H9 (cell line): ENCODE measurements at regions not wholly inside any gene's neighbourhood (a gene's known extent, or its start where the extent isn't known, plus 50 kb on each side); places are given as distances from the start of the nearest gene placed in this dataset.

Experiments used
- DNase-seq: peaks from one replicate; pipeline ENCODE4 v3.0.0-alpha.2; 2017
- H2AFZ ChIP-seq: one replicate; pipeline ENCODE4 v1.6.1; 2013; ENCODE audit warnings: mild to moderate bottlenecking, low read length, control low read depth, moderate library complexity
- H2AK5ac ChIP-seq: 2 replicates; pipeline ENCODE4 v1.6.1; 2013; ENCODE audit warnings: low read length, control low read depth, mixed read lengths; ENCODE audit not compliant: insufficient read length
- H2BK120ac ChIP-seq: one replicate; pipeline ENCODE4 v1.6.1; 2013; ENCODE audit warnings: low read depth, mild to moderate bottlenecking, low read length, control low read depth, inconsistent platforms; ENCODE audit not compliant: poor library complexity, severe bottlenecking
- H2BK12ac ChIP-seq: 2 replicates; pipeline ENCODE4 v1.6.1; 2013; ENCODE audit warnings: low read length, control low read depth, mixed read lengths, low read depth; ENCODE audit not compliant: insufficient read length
- H2BK15ac ChIP-seq: 2 replicates; pipeline ENCODE4 v1.6.1; 2013; ENCODE audit warnings: low read depth, low read length, control low read depth
- H2BK20ac ChIP-seq: one replicate; pipeline ENCODE4 v1.6.1; 2013; ENCODE audit warnings: low read depth, mild to moderate bottlenecking, low read length, control low read depth, inconsistent platforms; ENCODE audit not compliant: poor library complexity, severe bottlenecking
- H2BK5ac ChIP-seq: 2 replicates; pipeline ENCODE4 v1.6.1; 2013; ENCODE audit warnings: low read length, control low read depth, mixed read lengths; ENCODE audit not compliant: insufficient read length
- H3K14ac ChIP-seq: 2 replicates; pipeline ENCODE4 v1.6.1; 2013; ENCODE audit warnings: low read length, control low read depth; ENCODE audit not compliant: insufficient read depth
- H3K18ac ChIP-seq: 2 replicates; pipeline ENCODE4 v1.6.1; 2013; ENCODE audit warnings: low read depth, mild to moderate bottlenecking, mixed read lengths, low read length, control low read depth; ENCODE audit not compliant: insufficient read length
- H3K23ac ChIP-seq: 2 replicates; pipeline ENCODE4 v1.6.1; 2013; ENCODE audit warnings: low read length, control low read depth, mixed read lengths, low read depth; ENCODE audit not compliant: insufficient read length
- H3K23me2 ChIP-seq: 2 replicates; pipeline ENCODE4 v1.6.1; 2013; ENCODE audit warnings: low read depth, mild to moderate bottlenecking, mixed read lengths, low read length, control low read depth; ENCODE audit not compliant: insufficient read length, poor library complexity, severe bottlenecking
- H3K27ac ChIP-seq: 2 replicates; pipeline ENCODE4 v1.5.1; 2013; ENCODE audit warnings: low read length, control low read depth, mixed read lengths, low read depth; ENCODE audit not compliant: insufficient read length
- H3K27me3 ChIP-seq: 2 replicates; pipeline ENCODE4 v1.6.1; 2013; ENCODE audit warnings: low read length, control low read depth, inconsistent platforms; ENCODE audit not compliant: insufficient read depth
- H3K4ac ChIP-seq: 2 replicates; pipeline ENCODE4 v1.6.1; 2013; ENCODE audit warnings: low read depth, mild to moderate bottlenecking, control low read depth, inconsistent platforms, low read length, moderate library complexity
- H3K4me1 ChIP-seq: 2 replicates; pipeline ENCODE4 v1.6.1; 2013; ENCODE audit warnings: low read length, control low read depth, inconsistent platforms; ENCODE audit not compliant: insufficient read depth
- H3K4me2 ChIP-seq: 2 replicates; pipeline ENCODE4 v1.6.1; 2013; ENCODE audit warnings: low read length, control low read depth, mixed read lengths; ENCODE audit not compliant: insufficient read length, insufficient read depth
- H3K56ac ChIP-seq: 2 replicates; pipeline ENCODE4 v1.6.1; 2013; ENCODE audit warnings: low read depth, mild to moderate bottlenecking, mixed read lengths, low read length, control low read depth; ENCODE audit not compliant: insufficient read length
- H3K79me1 ChIP-seq: 2 replicates; pipeline ENCODE4 v1.6.1; 2013; ENCODE audit warnings: low read depth, mild to moderate bottlenecking, moderate library complexity, low read length, control low read depth, inconsistent platforms; ENCODE audit not compliant: insufficient read depth, poor library complexity, severe bottlenecking
- H3K79me2 ChIP-seq: 2 replicates; pipeline ENCODE4 v1.6.1; 2013; ENCODE audit warnings: low read length, control low read depth, inconsistent platforms; ENCODE audit not compliant: insufficient read depth
- H3K9ac ChIP-seq: 2 replicates; pipeline ENCODE4 v1.6.1; 2013; ENCODE audit warnings: low read length, control low read depth, mixed read lengths; ENCODE audit not compliant: insufficient read length; ENCODE audit errors: extremely low read depth
- H3K9me3 ChIP-seq: one replicate; pipeline ENCODE4 v1.6.1; 2013; ENCODE audit warnings: low read depth, low read length, inconsistent platforms; ENCODE audit not compliant: control insufficient read depth
- H3T11ph ChIP-seq: one replicate; pipeline ENCODE4 v1.6.1; 2013; ENCODE audit warnings: mild to moderate bottlenecking, low read length, control low read depth, inconsistent platforms
- H4K20me1 ChIP-seq: one replicate; pipeline ENCODE4 v1.6.1; 2013; ENCODE audit not compliant: control insufficient read depth, insufficient read length, insufficient read depth
- H4K5ac ChIP-seq: 2 replicates; pipeline ENCODE4 v1.6.1; 2013; ENCODE audit warnings: low read depth, mild to moderate bottlenecking, mixed read lengths, low read length, control low read depth; ENCODE audit not compliant: insufficient read length
- H4K8ac ChIP-seq: replicated peaks from 2 replicates; pipeline ENCODE4 v1.6.1; 2013; ENCODE audit warnings: low read length, control low read depth, mixed read lengths, low read depth; ENCODE audit not compliant: insufficient read length
- H4K91ac ChIP-seq: 2 replicates; pipeline ENCODE4 v1.6.1; 2013; ENCODE audit warnings: low read depth, mild to moderate bottlenecking, moderate library complexity, mixed read lengths, low read length, control low read depth; ENCODE audit not compliant: insufficient read length
- H3K27ac Mint-ChIP-seq, 3 experiments: 2 replicates in 2 of 3; 3 replicates in 1 of 3; pipeline ENCODE4 v1.8.0; 2020 to 2021; ENCODE audit warnings: mixed read lengths in 3 of 3, mild to moderate bottlenecking in 1 of 3, moderate library complexity in 1 of 3
- H3K27me3 Mint-ChIP-seq: 2 replicates; pipeline ENCODE4 v1.8.0; 2021; ENCODE audit warnings: low read depth, mild to moderate bottlenecking, moderate library complexity, mixed read lengths
- H3K36me3 Mint-ChIP-seq, 3 experiments: 2 replicates in 2 of 3; 3 replicates in 1 of 3; pipeline ENCODE4 v1.8.0; 2020 to 2021; ENCODE audit warnings: low read depth in 3 of 3, mixed read lengths in 3 of 3; ENCODE audit not compliant: insufficient read depth in 1 of 3
- H3K4me1 Mint-ChIP-seq, 2 experiments: 2 replicates each; pipeline ENCODE4 v1.8.0; 2020; ENCODE audit warnings: mixed read lengths in 2 of 2
- H3K4me3 Mint-ChIP-seq, 2 experiments: 2 replicates in 1 of 2; 3 replicates in 1 of 2; pipeline ENCODE4 v1.8.0; 2020 to 2021; ENCODE audit warnings: mild to moderate bottlenecking in 2 of 2, mixed read lengths in 2 of 2, moderate library complexity in 1 of 2
- H3K9me3 Mint-ChIP-seq, 2 experiments: 2 replicates in 1 of 2; 3 replicates in 1 of 2; pipeline ENCODE4 v1.8.0; 2020; ENCODE audit warnings: mild to moderate bottlenecking in 2 of 2, mixed read lengths in 2 of 2, moderate library complexity in 1 of 2
- CTCF ChIP-seq: fragments of 200-600 bp; sonication (generic); conservative IDR thresholded peaks from 3 replicates; pipeline ENCODE4 v1.8.0; 2021; ENCODE audit warnings: antibody characterized with exemption, mild to moderate bottlenecking
- WGBS: extraction: QIAGEN DNeasy Blood & Tissue Kit; methylation state at CpG from one replicate; pipeline ENCODE4 v1.1.7; 2013; ENCODE audit warnings: missing lambda C conversion rate, low lambda C conversion rate, mixed read lengths; ENCODE audit not compliant: insufficient read length; ENCODE audit errors: extremely low coverage; 5-methylcytosine and 5-hydroxymethylcytosine counted together

GRCh38 chr18:72114801-72115594, 429.1 kb downstream of the CBLN2 start:
- no peak overlapping the region for H3K4me2 ChIP-seq
- no peak overlapping the region for H3K23ac ChIP-seq
- H3K27me3 Mint-ChIP-seq: no peaks in the 10 kb centered on the region
- H3K4me1 Mint-ChIP-seq: no peaks in the 10 kb centered on the region
- H3K23me2 ChIP-seq: no peaks in the 10 kb centered on the region
- no peak for TF ChIP-seq CTCF
- no peak overlapping the region for H3K4ac ChIP-seq
- no peak overlapping the region for H3K18ac ChIP-seq
- H2BK5ac ChIP-seq: no peak overlapping the region
- H3K27ac ChIP-seq: no peak overlapping the region
- no peaks in the 10 kb centered on the region for H3K9me3 ChIP-seq
- H3K27ac Mint-ChIP-seq: no peak overlapping the region
- H4K20me1 ChIP-seq: no peaks in the 10 kb centered on the region
- no peak overlapping the region for H3T11ph ChIP-seq
- WGBS: no CpG with 5 or more reads among the region's 4 CpGs
- H3K4me3 Mint-ChIP-seq: no peak overlapping the region
- no peak for DNase-seq
- no peak overlapping the region for H3K9ac ChIP-seq
- no peak overlapping the region for H2BK20ac ChIP-seq
- H3K56ac ChIP-seq: no peak overlapping the region
- no peak overlapping the region for H2AFZ ChIP-seq
- H3K36me3 Mint-ChIP-seq: no peaks in the 10 kb centered on the region
- no peak overlapping the region for H2AK5ac ChIP-seq
- no peaks in the 10 kb centered on the region for H3K4me1 ChIP-seq
- H2BK12ac ChIP-seq: no peak overlapping the region
- no peaks in the 10 kb centered on the region for H3K79me1 ChIP-seq
- no peak overlapping the region for H2BK15ac ChIP-seq
- no peaks in the 10 kb centered on the region for H3K27me3 ChIP-seq
- H2BK120ac ChIP-seq: no peak overlapping the region
- H3K9me3 Mint-ChIP-seq: no peaks in the 10 kb centered on the region; a peak in 1 of 5 replicates
- no peak overlapping the region for H4K8ac ChIP-seq
- H4K5ac ChIP-seq: no peak overlapping the region
- no peaks in the 10 kb centered on the region for H3K79me2 ChIP-seq
- no peak overlapping the region for H4K91ac ChIP-seq
- H3K14ac ChIP-seq: no peak overlapping the region
